ENCODE measurements at regions not wholly inside any gene's neighbourhood (a gene's known extent, or its start where the extent isn't known, plus 50 kb on each side); places are given as distances from the start of the nearest gene placed in this dataset.
A peak's percentile ranks its signal among the peaks of the same experiment; 100 is the strongest.

DNA sequence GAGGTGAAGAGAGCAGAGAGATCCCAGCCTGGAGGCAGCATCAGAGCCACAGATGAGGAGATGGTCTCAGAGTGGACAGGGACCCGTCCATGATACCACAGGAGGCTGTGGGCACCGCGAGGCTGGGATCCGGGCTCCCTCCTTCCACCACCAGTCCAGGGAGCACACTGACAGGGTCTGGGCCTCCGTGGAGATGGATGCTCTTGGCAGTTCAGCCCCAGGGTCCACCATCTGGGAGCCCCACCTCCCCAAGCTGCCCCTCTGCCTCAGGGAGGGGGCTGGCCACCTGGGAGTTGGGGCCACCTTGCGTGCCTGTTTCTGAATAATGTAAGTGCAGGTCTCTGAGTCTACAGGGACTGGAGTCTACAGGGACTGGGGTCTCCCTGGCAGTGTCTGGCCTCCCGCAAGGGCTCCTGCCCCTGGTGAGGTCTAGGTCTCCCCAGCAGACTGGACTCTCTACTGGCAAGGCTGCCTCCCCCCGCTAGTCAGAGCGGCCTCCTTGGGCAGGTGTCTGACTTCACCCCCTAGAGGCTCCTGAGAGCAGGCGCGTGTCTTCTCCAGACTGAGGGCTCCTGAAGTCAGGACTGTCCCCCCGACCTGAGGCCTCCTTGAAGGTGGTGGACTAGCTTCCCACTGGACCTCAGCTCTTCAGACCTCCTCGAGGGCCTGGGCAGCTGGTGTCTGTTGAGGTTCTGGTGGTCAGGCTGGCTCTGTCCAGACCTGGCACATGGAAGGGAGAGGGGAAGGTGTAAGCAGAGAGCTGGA is 218.5 kb downstream of the PTPRU start:
- DNase-seq (ENCODE audit: low read depth in 2 of 3, low spot score in 1 of 3): no peak

DNA sequence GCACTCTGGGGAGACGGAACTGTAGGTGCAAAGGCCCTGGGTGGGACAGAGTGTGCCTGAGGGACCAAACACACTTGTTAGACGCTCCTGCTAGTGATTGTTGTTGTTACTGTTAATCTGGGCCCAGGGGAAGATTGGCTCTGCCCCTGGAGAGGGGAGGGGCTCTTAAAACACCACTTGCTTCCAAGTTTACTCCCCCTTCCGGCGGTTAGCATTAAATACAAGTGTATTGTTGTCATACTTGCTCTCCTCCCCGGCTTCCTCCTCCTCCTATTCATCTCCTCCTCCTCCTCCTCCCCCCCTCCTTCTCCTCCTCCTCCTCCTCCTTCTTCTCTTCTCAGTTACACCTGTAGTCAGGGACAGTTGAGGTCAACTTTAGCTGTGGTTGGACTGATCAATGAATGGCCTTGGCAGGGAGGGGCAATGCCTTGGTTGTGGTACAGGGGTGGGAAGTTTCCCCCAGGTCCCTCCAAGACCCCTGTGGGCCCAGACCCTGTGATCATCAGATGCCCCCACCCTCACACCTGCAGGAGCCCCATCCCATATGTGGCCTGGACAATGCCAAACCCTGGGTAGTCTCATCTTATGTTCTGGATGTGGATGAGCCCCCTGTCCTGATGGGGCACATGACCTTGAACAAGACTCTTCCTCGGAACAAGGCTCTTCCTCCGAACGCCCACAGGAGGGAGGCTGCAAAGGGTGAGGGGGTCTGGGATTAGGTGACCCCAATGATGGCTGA is 217.3 kb downstream of the PTPRU start:
- DNase-seq (ENCODE audit: low read depth in 2 of 3, low spot score in 1 of 3): peak in 1 of 3 donors; percentile 2

DNA sequence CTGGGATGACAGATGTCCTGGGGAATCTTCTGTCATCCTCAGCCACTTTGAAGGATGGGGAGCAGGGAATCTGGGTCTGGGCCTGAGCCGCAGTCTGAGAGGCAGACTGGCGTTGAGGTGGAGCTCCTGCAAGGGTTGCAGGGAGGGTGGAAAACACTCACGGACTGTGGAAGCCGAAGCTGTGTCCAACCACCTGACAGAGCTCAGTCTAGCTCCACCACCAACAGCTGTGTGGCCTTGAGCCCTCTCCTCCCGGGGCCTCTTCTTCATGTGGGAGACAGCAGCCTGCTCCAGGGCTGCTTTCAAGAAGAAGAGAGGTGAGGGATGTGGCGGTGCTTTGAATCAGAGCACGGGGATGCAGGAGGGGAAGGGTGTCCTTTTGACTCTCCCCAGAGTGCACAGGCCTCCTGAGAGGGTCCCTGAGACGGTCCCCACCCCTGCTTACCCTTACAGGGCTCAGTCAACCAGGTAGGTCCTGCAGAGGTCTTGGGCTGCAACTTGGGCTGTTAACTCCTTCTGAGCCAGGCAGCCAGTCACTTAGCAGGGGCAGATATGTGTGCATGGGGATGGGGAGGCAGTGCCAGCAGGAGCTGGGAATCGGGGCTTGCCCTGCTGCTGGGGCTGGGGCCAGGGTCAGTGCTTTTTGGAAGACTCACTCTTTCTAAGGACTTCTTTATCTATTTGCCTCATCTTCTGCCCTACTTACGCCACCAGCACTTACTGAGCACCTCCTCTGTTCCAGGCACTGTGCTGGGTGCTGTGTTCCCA is 216.3 kb downstream of the PTPRU start:
- no peak for DNase-seq (ENCODE audit: low read depth in 2 of 3, low spot score in 1 of 3)

DNA sequence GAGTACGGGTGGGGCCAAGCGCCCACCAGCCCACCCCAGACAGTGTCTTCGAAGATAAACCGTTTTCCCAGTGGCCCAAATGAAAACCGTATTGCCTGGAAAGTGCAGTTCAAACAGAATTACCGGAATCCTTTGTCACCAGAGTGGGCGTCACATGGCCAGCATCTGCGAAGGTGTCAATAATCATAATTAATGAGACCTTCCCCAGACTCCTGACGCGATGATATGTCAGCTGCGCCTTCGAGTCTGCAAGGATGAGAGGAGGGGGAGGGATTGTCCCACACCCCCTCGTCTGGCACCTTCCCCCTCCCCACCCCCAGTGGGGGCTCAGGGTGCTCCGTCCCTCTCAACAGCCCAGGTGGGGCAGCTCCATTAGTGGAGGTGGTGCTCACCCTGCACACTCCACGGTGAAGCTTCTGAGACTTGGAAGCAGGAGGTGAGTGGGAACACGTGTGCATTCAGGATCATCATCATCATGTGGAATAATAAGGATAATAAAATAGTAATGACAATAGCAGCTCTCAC is 215.1 kb downstream of the PTPRU start:
- no peak for DNase-seq (ENCODE audit: low read depth in 2 of 3, low spot score in 1 of 3)

DNA sequence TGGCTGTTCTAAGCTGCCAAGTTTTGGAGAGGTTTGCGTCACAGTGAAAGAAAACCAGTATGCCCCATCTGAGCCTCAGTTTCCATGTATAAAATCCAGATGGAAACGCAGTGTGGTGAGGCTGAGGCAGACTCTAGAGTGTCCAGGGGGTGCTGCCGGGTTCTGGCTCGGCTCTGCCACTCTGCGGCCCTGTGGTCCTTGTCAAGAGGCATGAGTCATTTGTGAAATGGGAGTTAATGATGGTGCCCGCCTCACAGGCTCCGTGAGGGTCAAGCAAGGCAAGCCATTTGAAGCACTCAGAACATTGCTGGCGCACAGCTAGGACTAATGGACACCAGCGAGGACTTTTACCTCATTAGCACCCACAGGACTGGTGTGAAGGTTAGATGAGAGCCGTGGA is 214.3 kb downstream of the PTPRU start:
- DNase-seq (ENCODE audit: low read depth in 2 of 3, low spot score in 1 of 3): no peak

DNA sequence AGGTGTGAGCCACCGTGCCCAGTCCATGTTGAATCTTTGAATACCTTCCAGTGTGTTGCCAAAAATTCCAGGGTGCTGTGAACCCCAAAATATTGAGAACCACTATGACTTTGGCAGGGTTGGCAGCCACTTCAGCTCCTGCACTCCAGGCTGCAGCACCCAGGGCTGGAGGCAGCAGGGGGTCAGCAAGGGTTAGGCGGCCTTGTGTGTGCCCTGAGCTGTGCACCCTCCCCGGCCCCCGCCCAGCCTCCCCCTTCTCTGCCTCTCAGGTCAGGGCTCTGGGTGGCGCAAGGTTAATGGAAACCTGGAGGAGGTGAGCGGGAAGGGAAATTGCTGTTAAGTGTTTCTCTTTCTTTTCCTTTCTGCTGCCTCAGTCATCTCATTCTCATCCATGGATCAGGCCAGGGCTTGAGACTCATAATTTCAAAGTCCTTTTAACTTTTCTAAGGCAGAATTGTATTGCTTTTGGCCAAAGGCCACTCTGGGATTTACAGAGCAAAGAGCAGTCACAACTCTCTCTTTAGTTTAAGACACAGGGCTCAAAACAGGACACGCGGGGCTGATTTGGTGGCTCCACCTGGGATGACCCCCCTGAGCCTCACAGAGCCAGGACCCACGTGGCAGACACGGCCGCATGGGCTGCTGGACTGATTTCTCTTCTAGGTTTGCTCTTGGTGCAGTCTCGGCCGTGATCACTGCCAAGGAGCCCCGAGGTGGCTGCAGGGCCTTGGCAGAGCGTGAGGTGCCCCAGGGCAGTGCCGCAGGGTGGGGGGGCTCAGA is 212.3 kb downstream of the PTPRU start:
- DNase-seq (ENCODE audit: low read depth in 2 of 3, low spot score in 1 of 3): no peak

DNA sequence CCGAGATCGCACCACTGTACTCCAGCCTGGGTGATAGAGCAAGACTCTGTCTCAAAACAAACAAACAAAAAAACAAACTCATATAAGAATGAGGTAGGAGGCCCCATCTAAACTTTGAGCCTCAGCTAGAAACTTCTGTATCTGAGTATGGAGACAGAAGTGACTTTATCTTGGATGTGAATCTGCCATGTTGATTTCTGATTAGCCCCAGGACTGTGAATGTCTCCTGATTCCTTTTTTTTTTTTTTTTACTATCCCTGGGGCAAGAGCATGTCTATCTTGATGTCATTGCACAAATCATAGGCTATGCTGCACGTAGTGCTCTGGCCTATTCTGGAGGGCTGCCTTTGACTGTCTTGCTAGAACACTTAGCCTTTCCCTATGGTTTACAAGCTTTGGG is 211.0 kb downstream of the PTPRU start:
- DNase-seq (ENCODE audit: low read depth in 2 of 3, low spot score in 1 of 3): no peak

DNA sequence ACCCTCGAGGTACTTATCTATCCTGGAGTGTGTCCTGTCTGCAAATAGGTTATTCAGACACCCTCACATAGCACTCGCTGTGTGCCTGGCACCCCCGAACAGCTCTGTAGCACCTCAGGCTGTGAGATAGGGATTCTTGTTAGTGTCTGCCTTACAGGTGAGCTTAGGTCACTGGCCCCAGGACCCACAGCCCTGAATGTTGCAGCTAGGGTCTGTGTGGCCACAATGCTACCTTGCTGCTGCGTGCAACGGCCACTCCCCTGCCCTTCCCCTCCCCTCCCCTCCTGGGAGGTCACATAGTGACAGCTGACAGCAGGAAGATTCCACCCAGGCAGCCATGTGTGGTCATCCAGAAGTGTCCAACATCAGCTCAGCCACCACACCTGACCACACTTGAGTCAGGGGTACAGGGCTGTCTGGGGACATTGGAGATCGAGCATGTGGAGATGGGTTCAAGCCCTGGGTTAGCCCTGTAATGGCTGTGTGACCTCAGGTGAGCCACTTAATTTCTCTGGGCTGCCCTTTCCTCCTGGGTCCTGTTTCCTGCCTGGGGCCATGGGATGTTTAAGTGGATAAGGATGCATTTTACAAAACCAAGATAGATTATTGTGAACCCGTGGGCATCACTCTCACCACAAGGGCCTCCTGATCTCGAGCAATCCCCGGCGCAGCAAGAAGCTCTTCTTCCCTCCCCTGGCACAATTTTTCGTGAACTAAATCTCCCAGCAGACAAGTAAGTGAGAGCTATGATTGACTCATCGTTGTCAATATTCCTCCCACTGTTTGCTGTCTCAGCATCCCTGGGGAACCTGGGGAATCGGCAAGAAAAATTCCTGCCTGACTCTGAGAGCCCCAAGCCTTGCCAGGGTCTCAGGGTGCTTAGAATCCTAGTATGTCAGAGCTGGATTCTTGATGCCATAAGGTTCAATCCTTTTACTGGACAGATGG is 208.7 kb downstream of the PTPRU start:
- no peak for DNase-seq (ENCODE audit: low read depth in 2 of 3, low spot score in 1 of 3)

DNA sequence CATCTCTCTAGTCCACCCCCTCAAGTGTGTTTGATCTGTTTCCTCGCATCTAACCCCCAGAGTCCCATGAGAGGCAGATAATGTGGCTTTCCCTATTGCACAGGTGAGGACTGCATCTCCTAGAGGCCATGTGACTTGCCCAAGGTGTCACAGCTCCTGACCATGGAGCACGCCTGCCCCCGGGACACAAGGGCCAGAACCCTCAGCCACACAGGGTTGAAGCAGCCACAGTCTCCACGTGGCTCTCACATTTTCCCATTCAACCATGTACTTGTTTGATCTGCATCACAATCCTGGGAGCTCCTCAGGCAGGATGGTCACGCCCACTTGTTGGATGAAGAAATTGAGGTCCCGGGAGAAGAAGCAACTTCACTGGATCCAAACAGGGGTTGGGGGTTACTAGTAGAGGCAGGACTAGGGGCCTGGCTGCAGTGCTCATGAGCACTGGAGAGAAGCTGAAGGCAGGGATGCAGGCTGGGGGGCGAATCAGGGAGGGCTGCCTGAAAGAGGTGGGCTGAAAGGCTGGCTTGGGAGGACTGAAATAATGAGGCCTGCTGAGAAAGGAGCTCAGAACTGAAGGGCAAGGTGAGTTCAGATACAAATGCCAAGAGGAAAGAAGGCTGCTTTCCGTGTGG is 207.9 kb downstream of the PTPRU start:
- no peak for DNase-seq (ENCODE audit: low read depth in 2 of 3, low spot score in 1 of 3)

DNA sequence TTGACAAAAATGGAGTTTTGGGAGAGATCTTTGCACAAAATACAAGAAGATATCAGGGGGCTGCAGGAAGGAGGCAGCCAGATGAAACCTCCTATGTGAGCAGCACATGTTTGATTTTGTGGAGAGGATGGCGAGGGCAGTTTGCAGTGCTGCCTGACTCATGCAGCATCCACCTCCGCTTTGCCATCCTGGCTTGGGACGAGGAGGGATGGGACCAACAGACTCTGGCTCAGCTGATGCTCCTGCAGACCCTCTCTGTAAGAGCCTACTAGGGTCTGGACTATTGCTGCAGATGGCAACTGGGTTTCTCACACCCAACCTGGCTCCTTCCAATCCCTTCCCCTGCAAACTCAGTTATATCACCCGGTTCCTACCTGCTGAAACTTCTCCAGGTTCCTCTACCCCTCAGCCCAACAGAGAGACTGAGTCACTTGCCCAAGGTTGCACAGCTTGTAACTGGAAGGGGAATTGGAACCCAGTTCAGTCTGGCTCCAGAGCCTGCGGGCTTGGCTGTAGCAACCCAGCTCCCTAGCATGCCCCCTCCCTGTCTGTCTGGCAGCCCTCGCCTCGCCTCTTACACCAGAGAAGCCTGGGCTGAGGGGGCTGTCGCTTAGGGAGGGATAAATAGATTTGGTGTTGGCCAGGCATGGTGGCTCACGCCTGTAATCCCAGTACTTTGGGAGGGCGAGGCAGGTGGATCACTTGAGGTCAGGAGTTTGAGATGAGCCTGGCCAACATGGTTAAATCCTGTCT is 205.8 kb downstream of the PTPRU start:
- DNase-seq (ENCODE audit: low read depth in 2 of 3, low spot score in 1 of 3): no peak

DNA sequence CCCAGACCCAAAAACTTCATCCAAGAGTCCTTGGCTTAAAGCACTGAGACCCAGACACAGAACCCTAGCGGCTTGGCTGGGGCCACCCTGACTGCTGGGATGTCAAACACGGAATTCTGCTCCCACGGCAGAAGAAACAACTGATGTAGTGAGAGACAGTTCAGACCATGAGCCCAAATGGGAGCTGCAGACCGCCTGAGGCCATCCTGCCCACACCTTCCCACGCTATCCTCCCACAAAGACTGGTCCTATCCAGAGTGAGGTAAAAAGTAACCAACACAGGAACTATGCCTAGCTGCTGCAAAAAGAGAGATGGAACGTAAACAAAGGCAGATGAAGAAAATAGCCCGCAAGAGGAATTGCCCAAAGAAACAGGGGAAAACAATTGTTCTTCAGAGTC is 203.3 kb downstream of the PTPRU start:
- DNase-seq (ENCODE audit: low read depth in 2 of 3, low spot score in 1 of 3): no peak

DNA sequence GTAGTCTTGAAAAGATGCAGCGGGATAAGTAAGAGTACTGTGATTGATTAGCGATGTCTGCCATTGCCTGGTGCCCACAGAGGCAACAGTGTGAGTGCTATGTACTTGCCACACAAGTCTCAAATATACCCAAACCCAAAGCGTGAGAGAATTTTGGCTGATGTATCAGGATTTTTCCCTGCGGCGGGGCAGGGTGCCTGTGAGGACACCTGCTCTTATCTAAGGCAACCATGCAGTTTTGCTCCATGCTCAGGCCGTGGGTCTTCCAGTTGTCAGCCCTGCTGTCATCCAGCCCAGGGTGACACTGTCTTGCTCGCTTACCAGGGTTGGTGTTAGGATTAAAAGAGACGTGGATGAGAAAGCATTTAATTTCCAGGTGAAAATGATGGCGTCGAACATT is 202.7 kb downstream of the PTPRU start:
- DNase-seq (ENCODE audit: low read depth in 2 of 3, low spot score in 1 of 3): no peak

DNA sequence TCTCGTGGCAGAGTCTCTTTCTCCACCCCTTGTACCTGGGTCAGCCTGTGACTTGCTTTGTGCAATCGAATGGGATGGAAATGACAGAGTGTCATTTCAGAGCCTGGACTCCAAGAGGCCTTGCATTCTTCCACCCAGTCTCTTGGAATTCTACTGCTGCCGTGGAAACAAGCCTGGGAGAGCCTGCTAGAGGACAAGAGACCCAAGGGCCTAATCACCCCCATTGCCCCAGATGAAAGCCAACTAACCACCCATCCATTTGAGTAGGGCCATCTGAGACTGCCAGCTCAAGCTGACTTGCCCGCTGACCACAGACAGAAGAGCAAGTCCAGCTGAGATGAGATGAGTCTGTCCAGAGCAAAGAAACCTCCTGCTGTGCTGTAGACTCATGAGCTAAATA is 201.6 kb downstream of the PTPRU start:
- no peak for DNase-seq (ENCODE audit: low read depth in 2 of 3, low spot score in 1 of 3)

DNA sequence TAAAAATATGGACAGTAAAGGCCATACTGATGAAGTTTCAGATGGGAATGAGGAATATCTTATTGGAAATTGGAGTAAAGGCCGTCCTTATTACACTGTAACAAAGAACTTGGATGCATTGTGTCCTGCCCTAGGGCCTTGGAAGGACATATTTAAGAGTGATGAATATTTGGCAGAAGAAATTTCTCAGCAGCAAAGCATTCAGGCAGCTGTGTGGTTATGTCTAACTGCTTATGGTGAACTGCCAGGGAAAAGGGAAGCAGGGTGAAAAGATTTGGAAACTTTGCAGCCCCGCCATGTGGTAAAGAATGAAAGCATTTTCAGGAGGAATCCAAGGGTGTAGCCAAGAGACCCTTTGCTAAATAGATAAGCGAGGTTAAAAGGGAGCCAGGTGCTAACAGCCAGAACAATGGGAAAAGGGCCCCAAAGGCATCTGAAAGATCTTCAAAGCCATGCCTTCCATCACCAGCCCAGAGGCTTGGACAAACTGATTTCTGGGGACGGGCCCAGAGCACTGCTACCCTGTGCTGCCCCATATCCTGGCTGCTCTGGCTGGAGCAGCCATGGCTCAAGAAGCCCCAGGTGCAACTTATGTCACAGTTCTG is 200.0 kb downstream of the PTPRU start:
- DNase-seq (ENCODE audit: low read depth in 2 of 3, low spot score in 1 of 3): no peak

DNA sequence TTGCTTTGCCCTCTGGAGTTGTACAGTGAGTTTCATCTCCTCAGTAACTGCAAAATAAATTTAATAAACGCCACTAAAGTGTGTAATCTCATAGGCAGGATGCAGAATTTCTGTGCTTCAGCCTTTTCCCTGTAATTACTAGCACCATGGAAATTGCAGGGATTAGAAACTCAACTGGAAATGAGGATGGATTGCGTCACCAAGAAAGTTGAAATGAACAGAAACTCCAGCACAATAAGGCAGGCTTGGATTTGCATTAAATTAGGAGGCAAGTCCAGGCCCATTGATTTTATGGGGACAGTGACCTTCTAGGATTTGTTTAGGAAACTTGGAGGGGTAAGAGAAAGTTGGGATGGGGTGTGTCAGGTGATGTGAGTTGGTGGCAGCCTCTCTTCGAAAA is 197.5 kb downstream of the PTPRU start:
- no peak for DNase-seq (ENCODE audit: low read depth in 2 of 3, low spot score in 1 of 3)

DNA sequence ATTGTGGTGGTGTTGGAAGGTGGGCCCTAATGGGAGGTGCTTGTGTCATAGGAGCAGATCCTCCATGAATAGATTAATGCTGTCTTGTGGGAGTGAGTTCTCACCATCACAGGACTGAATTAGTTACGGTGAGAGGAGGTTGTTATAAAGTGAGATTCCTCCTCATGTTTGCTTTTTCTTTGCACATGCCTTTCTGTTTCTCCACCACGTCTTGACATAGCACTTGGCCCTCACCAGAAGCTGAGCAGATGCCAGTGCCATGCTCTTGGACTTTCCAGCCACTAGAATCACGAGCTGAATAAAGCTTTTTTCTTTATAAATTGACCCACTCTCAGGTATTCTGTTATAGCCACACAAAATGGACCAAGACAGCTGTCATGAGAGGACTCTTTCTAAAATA is 194.8 kb downstream of the PTPRU start:
- no peak for DNase-seq (ENCODE audit: low read depth in 2 of 3, low spot score in 1 of 3)

DNA sequence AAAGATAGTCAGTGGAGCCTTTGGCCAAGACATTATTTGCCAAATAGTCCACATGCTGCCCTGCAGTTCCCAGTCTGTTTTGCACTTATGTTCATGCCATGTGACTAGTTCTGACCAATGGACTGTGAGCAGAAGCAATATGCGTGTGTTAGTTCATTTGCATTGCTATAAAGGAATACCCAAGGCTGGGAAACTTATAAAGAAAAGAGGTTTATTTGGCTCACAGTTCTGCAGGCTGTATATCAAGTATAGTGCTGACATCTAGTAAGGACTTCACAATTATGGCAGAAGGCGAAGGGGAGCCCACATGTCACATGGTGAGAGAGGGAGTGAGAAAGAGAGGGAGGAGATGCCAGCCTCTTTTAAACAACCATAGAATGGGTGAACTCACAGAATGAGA is 193.3 kb downstream of the PTPRU start:
- no peak for DNase-seq (ENCODE audit: low read depth in 2 of 3, low spot score in 1 of 3)

DNA sequence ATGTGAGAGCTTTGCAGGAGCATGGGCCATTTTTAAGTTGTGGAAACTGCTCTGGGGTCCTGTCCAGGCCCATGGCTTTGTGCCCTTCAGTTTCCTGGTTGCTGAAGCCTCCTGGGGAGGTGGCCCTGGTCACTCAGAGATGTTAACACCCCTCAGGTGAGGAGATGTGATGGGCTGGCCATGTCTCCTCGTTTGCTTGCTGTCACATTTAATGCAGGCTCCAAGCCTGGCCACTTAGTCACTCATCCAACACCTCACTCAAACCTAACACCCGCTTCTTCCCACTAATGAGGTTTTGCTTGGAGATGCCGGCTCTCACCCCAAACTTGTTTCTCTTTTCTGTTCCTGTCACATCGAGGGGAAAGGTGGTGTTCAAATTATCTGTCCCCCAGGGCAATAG is 192.7 kb downstream of the PTPRU start:
- no peak for DNase-seq (ENCODE audit: low read depth in 2 of 3, low spot score in 1 of 3)

Data from stimulated activated CD4-positive, alpha-beta T cell treated with anti-CD3 and anti-CD28 coated beads, Interleukin-12 subunit alpha, Interleukin-12 subunit beta, amount 100 ng/mL, for 48 hours (primary cell).